B cell (primary cell): ENCODE measurements at regions not wholly inside any gene's neighbourhood (a gene's known extent, or its start where the extent isn't known, plus 50 kb on each side); places are given as distances from the start of the nearest gene placed in this dataset.

Experiments
- EZH2 ChIP-seq: IDR thresholded peaks from 2 replicates; pipeline ENCODE4 v1.6.1; 2012; ENCODE audit warnings: borderline replicate concordance, low read depth, mild to moderate bottlenecking, moderate library complexity, low read length; ENCODE audit not compliant: insufficient read depth, poor library complexity, severe bottlenecking
- TF ChIP-seq, protein P1 (sequence below): fragments of 200-600 bp; IDR thresholded peaks from one replicate; pipeline ENCODE4 v1.8.0; 2022; ENCODE audit warnings: antibody characterized with exemption, mild to moderate bottlenecking

DNA sequence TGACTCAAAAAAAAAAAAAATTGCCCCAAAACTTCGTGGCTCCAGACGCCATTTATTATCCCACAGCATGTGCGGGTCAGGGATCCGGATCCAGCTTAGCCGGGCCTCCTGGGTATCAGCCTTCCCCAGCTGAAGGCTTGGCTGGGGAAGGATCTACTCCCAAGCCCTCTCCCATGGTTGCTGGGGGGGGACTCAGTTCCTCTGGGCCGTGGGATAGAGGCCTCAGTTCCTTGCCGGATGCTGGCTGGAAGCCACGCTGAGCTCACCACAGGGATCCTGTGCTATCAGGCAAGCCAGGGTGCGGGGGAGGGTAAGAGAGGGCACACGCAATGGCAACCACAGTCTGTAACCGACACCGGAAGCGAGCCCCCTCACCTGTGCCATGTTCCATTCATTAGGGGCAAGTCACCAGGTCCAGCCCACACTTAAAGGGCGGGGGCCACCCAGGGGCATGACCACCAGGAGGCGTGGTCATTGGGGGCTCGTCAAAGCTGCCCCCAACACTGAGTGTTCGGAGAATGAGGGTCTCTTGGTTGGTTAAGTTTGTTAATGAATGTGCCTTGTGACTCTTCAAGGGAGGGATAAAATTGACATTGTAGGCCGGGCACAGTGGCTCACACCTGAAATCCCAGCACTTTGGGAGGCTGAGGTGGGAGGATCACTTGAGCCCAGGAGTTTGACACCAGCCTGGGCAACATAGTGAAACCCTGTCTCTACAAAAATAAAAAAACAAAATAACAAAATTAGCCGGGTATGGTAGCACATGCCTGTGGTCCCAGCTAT lies 210.0 kb upstream of the GSE1 start:
- TF ChIP-seq, protein P1, sequence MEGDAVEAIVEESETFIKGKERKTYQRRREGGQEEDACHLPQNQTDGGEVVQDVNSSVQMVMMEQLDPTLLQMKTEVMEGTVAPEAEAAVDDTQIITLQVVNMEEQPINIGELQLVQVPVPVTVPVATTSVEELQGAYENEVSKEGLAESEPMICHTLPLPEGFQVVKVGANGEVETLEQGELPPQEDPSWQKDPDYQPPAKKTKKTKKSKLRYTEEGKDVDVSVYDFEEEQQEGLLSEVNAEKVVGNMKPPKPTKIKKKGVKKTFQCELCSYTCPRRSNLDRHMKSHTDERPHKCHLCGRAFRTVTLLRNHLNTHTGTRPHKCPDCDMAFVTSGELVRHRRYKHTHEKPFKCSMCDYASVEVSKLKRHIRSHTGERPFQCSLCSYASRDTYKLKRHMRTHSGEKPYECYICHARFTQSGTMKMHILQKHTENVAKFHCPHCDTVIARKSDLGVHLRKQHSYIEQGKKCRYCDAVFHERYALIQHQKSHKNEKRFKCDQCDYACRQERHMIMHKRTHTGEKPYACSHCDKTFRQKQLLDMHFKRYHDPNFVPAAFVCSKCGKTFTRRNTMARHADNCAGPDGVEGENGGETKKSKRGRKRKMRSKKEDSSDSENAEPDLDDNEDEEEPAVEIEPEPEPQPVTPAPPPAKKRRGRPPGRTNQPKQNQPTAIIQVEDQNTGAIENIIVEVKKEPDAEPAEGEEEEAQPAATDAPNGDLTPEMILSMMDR, result no peak
- TF ChIP-seq EZH2, result no peak
